ENCODE measurements at regions not wholly inside any gene's neighbourhood (a gene's known extent, or its start where the extent isn't known, plus 50 kb on each side); places are given as distances from the start of the nearest gene placed in this dataset.

DNA sequence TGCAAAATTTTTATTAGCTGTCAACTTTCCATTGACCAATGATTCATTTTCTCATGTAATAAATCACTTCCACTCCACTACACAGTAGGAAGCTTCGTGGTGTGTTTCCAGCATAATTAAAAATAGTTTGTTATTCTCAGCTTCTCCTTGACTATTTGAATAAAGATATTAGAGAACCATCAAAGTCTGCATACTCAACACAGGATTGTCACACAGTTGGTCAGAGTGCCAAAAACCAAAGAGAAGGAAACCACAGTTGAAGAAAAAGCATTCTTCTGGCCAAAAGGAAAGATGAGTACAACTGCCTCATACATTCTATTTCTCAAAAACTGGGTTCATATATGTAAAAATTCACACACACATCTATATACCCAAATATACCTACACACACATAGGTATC is 455.1 kb upstream of the HSF2 start:
- TF ChIP-seq, protein P1, sequence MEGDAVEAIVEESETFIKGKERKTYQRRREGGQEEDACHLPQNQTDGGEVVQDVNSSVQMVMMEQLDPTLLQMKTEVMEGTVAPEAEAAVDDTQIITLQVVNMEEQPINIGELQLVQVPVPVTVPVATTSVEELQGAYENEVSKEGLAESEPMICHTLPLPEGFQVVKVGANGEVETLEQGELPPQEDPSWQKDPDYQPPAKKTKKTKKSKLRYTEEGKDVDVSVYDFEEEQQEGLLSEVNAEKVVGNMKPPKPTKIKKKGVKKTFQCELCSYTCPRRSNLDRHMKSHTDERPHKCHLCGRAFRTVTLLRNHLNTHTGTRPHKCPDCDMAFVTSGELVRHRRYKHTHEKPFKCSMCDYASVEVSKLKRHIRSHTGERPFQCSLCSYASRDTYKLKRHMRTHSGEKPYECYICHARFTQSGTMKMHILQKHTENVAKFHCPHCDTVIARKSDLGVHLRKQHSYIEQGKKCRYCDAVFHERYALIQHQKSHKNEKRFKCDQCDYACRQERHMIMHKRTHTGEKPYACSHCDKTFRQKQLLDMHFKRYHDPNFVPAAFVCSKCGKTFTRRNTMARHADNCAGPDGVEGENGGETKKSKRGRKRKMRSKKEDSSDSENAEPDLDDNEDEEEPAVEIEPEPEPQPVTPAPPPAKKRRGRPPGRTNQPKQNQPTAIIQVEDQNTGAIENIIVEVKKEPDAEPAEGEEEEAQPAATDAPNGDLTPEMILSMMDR (IDR thresholded peaks at IDR 0.05), result no peak
- no peak for TF ChIP-seq POLR2A (IDR thresholded peaks at IDR 0.05)

Measured in thyroid gland (tissue), 4 donors.